ENCODE measurements at regions not wholly inside any gene's neighbourhood (a gene's known extent, or its start where the extent isn't known, plus 50 kb on each side); places are given as distances from the start of the nearest gene placed in this dataset.

DNA sequence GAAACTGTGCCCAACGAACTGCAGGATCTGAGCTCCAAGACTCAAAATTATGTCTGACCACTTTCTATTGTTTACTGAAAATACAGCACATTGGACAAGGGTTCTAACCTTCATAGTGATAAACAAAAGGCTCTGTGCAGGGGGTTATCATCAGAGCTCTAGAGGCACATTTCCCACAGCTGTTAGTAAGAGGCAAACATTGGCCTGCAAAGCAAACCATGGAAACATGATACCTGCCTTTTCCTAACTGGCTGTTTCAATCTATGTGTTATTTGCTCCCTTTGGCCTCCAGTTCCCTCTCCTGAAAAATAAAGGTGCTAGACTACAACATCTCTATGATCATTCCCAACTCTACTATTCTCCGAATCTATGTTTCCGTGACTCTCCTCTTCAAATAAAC is 159.7 kb upstream of the ARHGEF26 start:
- no peak for DNase-seq
- intact Hi-C loops (cut with DNase I, micrococcal nuclease), result no loop called here
- Histone ChIP-seq H3K9me3 (ENCODE audit: control insufficient read depth in 1 of 2, insufficient read depth in 1 of 2, low read length in 2 of 2) (no peaks in the 10 kb centered on the region), H3K4me3 (ENCODE audit: low read length) (no peak overlapping the region), H3K36me3 (ENCODE audit: insufficient read depth, low read length) (no peaks in the 10 kb centered on the region), H3K27ac (ENCODE audit: low read depth in 1 of 2, low read length in 2 of 2) (no peak overlapping the region), H3K4me1 (ENCODE audit: insufficient read depth, low read length) (no peaks in the 10 kb centered on the region), H3K27me3 (ENCODE audit: control insufficient read depth in 1 of 2, insufficient read depth in 2 of 2, low read length in 2 of 2) (peaks cover 0 to 6% of the 10 kb centered on the region in 2 experiments)
- CTCF ChIA-PET, result interaction anchor here (1.5 kb wide), 1 partner anchor 9 kb away, joined by 4 read pairs; no protein-coding TSS in a partner anchor
- Mint-ChIP-seq H3K27me3 (peaks cover 2% of the 10 kb centered on the region), H3K4me1 (ENCODE audit: low read depth) (no peaks in the 10 kb centered on the region), H3K4me3 (no peak overlapping the region), H3K9me3 (no peaks in the 10 kb centered on the region), H3K36me3 (ENCODE audit: low read depth) (no peaks in the 10 kb centered on the region), H3K27ac (no peak overlapping the region)
- no peak for ATAC-seq (ENCODE audit: poor library complexity)
- POLR2A ChIA-PET, result no interaction called here
- no peak for TF ChIP-seq CTCF (IDR thresholded peaks at IDR 0.05)

- no peak for TF ChIP-seq CTCF (IDR thresholded peaks at IDR 0.05)
- Mint-ChIP-seq H3K4me3 (no peak overlapping the region), H3K9me3 (no peaks in the 10 kb centered on the region), H3K27me3 (peaks cover 7% of the 10 kb centered on the region), H3K4me1 (ENCODE audit: low read depth) (no peaks in the 10 kb centered on the region), H3K27ac (no peak overlapping the region), H3K36me3 (ENCODE audit: low read depth) (no peaks in the 10 kb centered on the region)
- ChIA-PET POLR2A (no interaction called here), CTCF (no interaction called here)
- no peaks in the 10 kb centered on the region for H3K4me1 ChIP-seq (ENCODE audit: insufficient read depth, low read length)
- no peak for ATAC-seq (ENCODE audit: poor library complexity)
- no peaks in the 10 kb centered on the region for H3K9me3 ChIP-seq (ENCODE audit: control insufficient read depth in 1 of 2, insufficient read depth in 1 of 2, low read length in 2 of 2)
- intact Hi-C loops (cut with DNase I, micrococcal nuclease), result no loop called here
- H3K4me3 ChIP-seq (ENCODE audit: low read length), result no peak overlapping the region
- peaks cover 0 to 4% of the 10 kb centered on the region in 2 experiments for H3K27me3 ChIP-seq (ENCODE audit: control insufficient read depth in 1 of 2, insufficient read depth in 2 of 2, low read length in 2 of 2)
- no peaks in the 10 kb centered on the region for H3K36me3 ChIP-seq (ENCODE audit: insufficient read depth, low read length)
- H3K27ac ChIP-seq (ENCODE audit: low read depth in 1 of 2, low read length in 2 of 2), result no peak overlapping the region
- DNase-seq, result no peak
Measured at GRCh38 chr3:153963012-153963411, 158.2 kb upstream of the ARHGEF26 start.

GRCh38 chr3:153967260-153967659 is 153.9 kb upstream of the ARHGEF26 start:
- Mint-ChIP-seq H3K27ac (no peak overlapping the region), H3K27me3 (peaks cover 16% of the 10 kb centered on the region), H3K4me1 (ENCODE audit: low read depth) (no peaks in the 10 kb centered on the region), H3K36me3 (ENCODE audit: low read depth) (no peaks in the 10 kb centered on the region), H3K4me3 (no peak overlapping the region), H3K9me3 (no peaks in the 10 kb centered on the region)
- H3K36me3 ChIP-seq (ENCODE audit: insufficient read depth, low read length), result no peaks in the 10 kb centered on the region
- CTCF ChIA-PET, result no interaction called here
- H3K27me3 ChIP-seq (ENCODE audit: control insufficient read depth in 1 of 2, insufficient read depth in 2 of 2, low read length in 2 of 2), result no peaks in the 10 kb centered on the region
- no peak for TF ChIP-seq CTCF (IDR thresholded peaks at IDR 0.05)
- no peak overlapping the region for H3K27ac ChIP-seq (ENCODE audit: low read depth in 1 of 2, low read length in 2 of 2)
- H3K4me1 ChIP-seq (ENCODE audit: insufficient read depth, low read length), result no peaks in the 10 kb centered on the region
- no peaks in the 10 kb centered on the region for H3K9me3 ChIP-seq (ENCODE audit: control insufficient read depth in 1 of 2, insufficient read depth in 1 of 2, low read length in 2 of 2)
- DNase-seq (no peak), ATAC-seq (ENCODE audit: poor library complexity) (no peak)
- intact Hi-C loops (cut with DNase I, micrococcal nuclease), result no loop called here
- POLR2A ChIA-PET, result no interaction called here
- H3K4me3 ChIP-seq (ENCODE audit: low read length), result no peak overlapping the region
